HG02884 (cell line): ENCODE measurements at regions not wholly inside any gene's neighbourhood (a gene's known extent, or its start where the extent isn't known, plus 50 kb on each side); places are given as distances from the start of the nearest gene placed in this dataset.
"Not testable (repeated sequence)": the region's sequence is repeated elsewhere in the genome, so short reads cannot be mapped to it uniquely, and the experiment has no call there.

Source experiments
- ATAC-seq: cut with Tn5 transposase; IDR thresholded peaks from one replicate; pipeline ENCODE4 v1.9.1; 2021; ENCODE audit warnings: mild to moderate bottlenecking, moderate library complexity; ENCODE audit not compliant: unreplicated experiment

- ATAC-seq: no peak
Measured at GRCh38 chr2:234166531-234166930, 116.0 kb downstream of the SPP2 start.

- ATAC-seq: no peak
Measured at GRCh38 chr2:234165421-234165820, 114.9 kb downstream of the SPP2 start.

DNA sequence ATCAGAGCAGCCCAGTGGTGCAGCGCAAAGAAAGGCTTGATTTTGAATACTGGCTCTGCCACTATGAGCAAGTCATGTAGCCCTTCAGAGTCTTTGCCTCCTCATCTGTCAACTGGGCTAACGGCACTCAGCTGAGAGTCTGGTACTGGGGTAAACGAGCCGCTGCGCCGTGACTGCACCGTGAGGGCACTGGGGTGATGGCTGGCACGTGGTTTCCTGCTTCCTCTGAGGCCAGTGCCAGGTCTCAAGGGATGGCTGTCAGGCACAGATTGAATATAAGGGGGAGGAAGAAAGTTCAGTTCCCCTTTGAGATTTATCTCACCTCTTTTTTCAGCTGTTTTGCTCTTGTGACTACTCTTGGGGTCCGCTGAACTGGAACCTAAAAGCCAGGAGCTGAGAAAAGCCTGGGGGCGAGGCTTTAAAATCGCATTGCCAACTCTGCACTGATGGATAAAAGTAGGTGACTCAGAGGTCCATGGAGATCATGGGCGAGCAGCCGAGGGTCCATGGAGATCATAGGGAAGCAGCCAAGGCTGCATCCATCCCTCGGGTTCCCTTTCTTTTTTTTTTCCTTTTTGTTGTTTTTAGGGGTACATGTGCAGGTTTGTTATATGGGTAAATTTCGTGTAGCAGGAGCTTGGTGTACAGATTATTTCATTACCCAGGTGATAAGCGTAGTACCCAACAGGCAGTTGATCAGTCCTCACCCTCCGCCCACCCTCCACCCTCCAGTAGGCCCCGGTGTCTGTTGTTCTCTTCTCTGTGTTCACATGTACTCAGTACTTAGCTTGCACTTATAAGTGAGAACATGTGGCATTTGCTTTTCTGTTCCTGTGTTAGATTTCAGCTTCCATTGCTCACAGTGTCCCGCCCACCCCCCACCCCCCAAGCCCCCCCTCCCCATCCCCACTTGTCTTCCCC lies 114.3 kb downstream of the SPP2 start:
- ATAC-seq: no peak

DNA sequence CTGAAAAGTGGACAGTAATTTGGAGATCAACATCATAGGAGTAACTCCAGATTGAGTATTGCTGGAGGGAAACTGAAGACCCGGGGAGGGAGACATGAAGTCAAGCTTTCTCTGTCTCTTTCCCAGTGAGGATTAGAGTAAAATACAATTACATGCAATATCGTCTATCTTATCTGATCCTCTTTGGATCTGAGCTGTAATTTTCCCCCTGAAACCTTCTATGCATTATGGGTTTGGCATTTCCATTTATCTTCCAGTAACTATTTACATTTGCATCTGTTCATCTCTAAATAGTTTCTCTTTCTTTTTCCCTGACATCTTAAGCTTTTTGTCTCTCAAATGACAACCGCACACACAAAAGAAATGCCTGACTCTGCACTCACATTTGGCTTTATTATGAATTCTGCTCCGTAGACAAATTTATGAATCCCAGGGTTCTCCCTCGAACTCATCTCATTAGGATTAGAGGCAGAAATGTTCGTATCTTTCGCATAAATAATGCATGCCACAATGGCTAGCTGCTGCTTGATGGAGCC lies 113.1 kb downstream of the SPP2 start:
- ATAC-seq: no peak

DNA sequence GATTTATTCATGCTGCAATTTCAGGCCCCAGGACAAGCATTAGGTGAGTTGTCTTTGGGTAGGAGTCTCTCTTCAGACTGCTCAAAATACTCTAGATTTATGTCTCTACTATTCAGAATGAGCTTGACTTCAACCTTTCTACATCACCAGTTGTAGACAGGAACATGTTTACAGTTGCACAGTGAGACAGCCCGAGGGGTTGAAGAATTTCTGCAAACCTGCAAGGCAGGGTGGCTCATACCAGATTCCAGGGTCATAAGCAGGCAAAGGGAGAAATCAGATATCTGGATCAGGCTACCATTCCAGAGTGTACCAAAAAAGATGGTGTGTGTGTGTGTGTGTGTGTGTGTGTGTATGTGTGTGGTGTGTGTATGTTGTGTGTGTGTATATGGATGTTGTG lies 112.4 kb downstream of the SPP2 start:
- ATAC-seq: no peak

DNA sequence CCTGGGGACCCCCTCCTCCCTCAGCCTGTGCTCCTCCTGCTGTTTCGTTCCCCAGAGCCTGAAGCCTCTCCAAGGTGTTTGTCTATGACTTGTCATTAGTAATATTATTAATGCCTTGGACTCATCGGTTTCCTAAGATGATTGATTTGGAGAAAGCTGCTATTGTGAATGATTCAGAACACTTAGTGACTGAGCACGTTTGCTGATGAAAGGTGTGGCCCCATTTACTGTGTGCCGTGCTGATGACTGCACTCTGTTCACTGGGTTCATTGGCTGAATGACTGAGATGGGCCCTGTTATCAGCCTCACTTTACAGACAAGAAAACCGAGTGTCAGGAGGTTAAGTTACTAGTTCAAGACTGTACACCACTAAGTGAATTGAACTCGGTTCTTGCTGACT lies 111.4 kb downstream of the SPP2 start:
- ATAC-seq: no peak

GRCh38 chr2:234158812-234159211 lies 108.3 kb downstream of the SPP2 start:
- ATAC-seq: no peak

DNA sequence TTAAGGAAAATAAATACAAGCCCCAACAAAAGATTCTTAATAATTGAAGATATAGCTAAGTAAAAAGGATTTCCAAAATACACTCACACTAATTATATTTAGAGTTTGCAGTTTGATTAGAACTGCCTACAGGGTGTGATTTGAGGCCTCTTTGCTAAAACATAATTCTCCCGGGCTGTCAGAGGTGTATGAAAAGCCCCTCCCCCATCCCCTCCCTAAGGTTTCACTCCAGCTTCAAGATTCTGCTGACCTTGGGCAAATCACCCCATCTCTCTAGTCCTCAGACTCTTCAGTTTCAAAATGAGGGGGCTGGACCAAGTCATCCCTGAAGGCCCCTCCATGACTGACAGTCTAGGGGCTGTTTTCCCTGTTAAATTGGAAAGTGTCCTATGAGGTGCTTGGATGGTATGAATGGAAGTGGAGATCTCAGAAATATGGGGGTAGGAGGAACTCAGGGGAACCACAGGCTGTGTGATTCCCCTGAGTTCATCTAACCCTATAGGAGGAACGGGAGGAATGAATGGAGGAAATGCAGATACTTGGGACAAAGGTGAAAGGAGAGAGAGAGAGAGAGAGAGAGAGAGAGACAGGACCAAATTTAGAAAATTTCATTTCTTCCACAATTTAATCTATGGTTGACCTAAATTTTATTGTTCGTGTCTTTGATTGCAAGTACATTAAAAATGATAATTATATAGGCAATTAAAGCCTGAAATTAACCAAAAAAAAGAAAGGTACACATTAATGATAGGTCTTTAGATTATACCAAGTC lies 107.5 kb downstream of the SPP2 start:
- no peak for ATAC-seq

DNA sequence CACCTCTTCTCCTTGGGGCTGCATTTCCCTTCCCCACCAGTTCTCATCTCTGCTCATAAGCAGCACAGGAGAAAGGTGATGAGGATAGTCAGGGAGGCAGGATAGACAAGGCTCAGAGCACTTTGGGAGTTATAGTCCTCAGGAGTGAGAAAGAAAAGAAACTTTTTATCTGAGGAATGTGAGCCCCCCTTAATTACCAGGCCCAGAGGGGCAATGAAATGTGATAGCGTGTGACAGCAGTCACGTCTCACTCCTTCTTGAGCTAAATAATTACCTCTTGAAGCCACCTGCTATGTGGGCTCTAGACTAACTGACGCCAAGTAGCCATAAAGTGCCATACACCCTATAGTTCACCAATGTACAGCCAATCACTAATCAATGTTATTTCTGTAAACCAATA lies 105.8 kb downstream of the SPP2 start:
- ATAC-seq: no peak

GRCh38 chr2:234152835-234153234 lies 102.3 kb downstream of the SPP2 start:
- not testable (repeated sequence) for ATAC-seq

GRCh38 chr2:234147335-234147861 lies 96.9 kb downstream of the SPP2 start:
- ATAC-seq: no peak

DNA sequence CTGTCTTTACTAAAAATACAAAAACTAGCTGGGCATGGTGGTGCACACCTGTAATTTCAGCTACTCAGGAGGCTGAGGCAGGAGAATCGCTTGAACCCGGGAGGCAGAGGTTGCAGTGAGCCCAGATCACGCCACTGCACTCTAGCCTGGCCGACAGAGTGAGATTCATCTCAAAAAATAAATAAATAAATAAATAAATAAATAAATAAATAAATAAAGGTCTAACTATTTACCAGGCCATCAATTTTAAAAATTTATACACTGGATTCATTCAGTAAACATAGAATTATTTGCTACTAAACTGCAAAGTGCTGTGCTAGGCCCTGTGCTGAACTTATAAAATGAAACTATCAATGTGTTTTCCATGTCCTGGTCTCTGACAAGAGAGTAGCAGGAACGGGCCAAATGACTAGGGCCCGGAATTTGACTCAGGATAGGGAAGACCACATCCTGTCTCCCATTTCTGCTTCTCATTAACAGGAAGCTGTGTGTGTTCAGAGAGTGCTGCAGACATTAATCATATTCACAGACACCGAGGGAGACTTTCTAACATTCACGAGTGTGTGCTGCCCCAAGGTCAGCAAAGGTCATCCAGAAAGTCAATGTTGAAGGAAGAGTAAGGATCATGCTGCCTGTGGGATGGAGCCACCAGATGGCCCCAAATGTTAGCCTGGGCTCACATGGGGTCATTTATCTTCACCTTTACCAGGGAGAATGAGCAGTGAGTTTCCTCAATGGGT lies 95.8 kb downstream of the SPP2 start:
- ATAC-seq: no peak

GRCh38 chr2:234145511-234145910 lies 95.0 kb downstream of the SPP2 start:
- no peak for ATAC-seq

DNA sequence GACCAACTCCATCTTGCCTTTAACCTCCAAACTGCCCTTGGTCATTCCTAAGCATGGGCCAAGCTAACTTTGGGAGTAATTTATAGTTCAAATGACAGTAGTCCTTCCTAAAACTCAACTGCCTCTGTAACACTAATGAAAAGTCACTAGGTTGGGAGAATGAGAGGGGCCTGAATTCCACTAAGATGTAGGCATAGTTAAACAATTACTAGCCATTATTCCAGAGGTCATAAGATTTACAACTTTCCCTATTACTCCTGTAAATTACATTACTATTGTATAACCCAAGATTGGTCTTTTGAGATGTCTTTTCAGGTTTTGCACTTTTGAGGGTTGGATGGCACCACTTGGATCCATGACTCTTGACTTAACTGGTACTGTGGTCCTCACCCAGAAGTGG lies 94.6 kb downstream of the SPP2 start:
- ATAC-seq: no peak

- ATAC-seq: no peak
Measured at GRCh38 chr2:234143896-234144295, 93.4 kb downstream of the SPP2 start.

DNA sequence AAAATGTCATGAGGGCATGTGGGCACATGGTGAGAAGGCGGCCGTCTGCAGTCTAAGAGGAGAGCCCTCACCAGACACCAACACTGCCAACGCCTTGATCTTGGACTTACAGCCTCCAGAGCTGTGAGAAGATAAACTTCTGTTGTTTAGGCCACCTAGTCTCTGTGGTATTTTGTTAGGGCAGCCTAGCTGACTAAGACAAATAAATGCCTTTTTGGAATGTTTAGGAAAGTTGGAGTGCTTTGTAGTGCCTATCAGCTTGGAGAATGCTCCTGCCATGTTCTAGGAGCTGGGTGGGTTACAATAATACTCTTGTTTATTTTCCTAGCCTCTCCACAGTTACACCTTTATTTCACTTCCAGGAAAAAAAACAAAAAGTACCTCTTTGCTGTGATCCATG lies 92.0 kb downstream of the SPP2 start:
- no peak for ATAC-seq

DNA sequence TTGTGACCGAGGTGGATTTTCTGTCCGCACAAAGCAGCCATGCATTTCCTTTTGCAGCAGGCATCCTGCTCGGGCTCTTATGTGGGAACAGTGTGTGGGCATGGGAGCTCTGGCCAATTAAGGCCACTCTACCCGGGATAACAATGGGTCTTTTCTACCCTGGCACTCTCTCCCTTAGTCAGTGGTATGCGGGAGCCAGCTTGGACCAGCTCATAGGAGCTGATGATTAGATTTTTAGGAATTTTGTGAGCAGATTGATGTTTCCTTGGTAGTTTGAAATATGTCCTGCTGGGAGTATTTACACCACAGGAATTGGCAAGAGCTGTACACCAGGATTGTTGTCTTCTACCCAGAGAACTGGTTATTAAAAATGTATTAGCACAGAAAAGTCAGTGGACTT lies 89.3 kb downstream of the SPP2 start:
- ATAC-seq: no peak

DNA sequence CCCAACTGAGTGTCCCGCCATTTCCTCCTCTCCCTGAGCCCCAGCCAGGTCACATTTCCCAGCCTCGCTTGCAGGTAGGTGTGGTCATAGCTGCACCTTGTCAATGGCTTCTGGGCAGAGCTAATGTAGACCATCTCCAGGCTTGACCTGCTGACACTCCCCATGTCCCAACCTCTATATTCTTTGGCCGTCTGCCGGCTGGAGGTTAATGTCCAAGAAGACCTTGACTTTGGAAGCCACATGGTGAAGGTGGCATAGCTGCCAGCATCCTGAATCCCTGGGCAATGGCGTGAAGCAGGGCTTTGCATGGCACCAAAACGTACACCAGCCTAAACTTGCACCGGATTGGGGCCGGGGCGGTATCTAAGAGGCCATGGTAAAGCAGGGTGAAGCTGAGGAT lies 88.3 kb downstream of the SPP2 start:
- ATAC-seq: no peak

- no peak for ATAC-seq
Measured at GRCh38 chr2:234137400-234138014, 87.0 kb downstream of the SPP2 start.

DNA sequence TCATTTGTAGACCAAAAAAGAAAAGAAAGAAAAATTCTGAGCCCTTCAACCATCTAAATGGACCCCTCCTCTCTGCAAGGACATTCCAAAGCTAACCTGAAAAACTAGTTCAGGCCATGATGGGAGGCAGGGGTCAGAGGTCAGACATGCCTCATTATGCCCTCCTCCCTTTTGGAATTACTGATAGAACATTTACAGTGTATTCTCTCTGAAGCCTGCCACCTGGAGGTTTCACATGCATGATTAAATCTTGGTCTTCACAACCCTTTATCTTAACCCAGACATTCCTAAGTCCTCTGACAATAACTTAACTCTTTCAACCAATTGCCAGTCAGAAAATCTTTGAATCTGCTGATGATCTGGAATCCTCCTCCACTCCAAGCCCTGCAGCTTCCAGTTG lies 86.0 kb downstream of the SPP2 start:
- ATAC-seq: no peak
